ENCODE measurements at regions not wholly inside any gene's neighbourhood (a gene's known extent, or its start where the extent isn't known, plus 50 kb on each side); places are given as distances from the start of the nearest gene placed in this dataset.

DNA sequence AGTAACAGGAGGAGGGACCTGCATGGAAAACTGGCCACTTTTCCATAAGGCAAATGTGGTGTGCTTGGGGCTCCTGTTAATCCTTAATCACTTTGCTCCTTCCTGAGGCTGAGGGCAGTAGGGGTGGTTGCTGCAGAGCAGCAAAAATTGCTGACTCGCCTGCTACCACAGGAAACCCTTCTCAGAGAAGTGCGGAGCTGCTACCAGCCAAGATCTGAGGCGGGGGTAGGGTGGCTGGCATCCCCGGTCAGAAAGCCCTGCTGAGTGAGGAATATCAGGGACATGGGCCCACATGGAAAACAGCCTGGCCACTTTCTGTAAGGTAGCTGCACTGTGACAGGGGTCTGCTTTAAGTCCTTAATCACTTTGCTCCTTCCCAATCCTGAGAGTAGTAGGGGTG, 192.4 kb upstream of the GHR start:
- TF ChIP-seq, protein P1, sequence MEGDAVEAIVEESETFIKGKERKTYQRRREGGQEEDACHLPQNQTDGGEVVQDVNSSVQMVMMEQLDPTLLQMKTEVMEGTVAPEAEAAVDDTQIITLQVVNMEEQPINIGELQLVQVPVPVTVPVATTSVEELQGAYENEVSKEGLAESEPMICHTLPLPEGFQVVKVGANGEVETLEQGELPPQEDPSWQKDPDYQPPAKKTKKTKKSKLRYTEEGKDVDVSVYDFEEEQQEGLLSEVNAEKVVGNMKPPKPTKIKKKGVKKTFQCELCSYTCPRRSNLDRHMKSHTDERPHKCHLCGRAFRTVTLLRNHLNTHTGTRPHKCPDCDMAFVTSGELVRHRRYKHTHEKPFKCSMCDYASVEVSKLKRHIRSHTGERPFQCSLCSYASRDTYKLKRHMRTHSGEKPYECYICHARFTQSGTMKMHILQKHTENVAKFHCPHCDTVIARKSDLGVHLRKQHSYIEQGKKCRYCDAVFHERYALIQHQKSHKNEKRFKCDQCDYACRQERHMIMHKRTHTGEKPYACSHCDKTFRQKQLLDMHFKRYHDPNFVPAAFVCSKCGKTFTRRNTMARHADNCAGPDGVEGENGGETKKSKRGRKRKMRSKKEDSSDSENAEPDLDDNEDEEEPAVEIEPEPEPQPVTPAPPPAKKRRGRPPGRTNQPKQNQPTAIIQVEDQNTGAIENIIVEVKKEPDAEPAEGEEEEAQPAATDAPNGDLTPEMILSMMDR (IDR thresholded peaks at IDR 0.05): no peak
- no peak for TF ChIP-seq POLR2A (IDR thresholded peaks at IDR 0.05)
